HG03558 (cell line): ENCODE measurements at regions not wholly inside any gene's neighbourhood (a gene's known extent, or its start where the extent isn't known, plus 50 kb on each side); places are given as distances from the start of the nearest gene placed in this dataset.

Experiments used
- ATAC-seq: cut with Tn5 transposase; IDR thresholded peaks from one replicate; pipeline ENCODE4 v1.9.1; 2021; ENCODE audit warnings: moderate number of reproducible peaks; ENCODE audit not compliant: unreplicated experiment; ENCODE audit errors: extremely low read depth

GRCh38 chr11:129271030-129271429 lies 78.9 kb upstream of the ARHGAP32 start:
- no peak for ATAC-seq

- ATAC-seq = no peak
Observed at GRCh38 chr11:129270446-129270845, 78.3 kb upstream of the ARHGAP32 start.

GRCh38 chr11:129268371-129268770 lies 76.2 kb upstream of the ARHGAP32 start:
- no peak for ATAC-seq

DNA sequence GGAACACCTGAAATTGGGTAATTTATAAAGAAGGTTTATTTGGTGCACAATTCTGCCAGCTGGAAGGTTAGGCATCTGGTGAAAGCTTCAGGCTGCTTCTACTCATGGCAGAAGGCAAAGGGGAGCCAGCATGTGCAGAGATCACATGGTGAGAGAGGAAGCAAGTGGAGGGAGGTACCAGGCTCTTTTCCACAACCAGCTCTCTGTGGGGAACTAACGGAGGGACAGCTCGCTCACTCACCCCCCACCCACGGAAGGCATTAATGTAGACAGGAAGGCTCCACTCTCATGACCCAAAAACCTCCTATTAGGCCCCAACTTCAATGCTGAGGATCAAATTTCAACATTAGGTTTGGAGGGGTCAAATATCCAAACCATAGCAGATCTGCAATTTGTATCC lies 75.6 kb upstream of the ARHGAP32 start:
- no peak for ATAC-seq

GRCh38 chr11:129266536-129266935 lies 74.4 kb upstream of the ARHGAP32 start:
- ATAC-seq = no peak

DNA sequence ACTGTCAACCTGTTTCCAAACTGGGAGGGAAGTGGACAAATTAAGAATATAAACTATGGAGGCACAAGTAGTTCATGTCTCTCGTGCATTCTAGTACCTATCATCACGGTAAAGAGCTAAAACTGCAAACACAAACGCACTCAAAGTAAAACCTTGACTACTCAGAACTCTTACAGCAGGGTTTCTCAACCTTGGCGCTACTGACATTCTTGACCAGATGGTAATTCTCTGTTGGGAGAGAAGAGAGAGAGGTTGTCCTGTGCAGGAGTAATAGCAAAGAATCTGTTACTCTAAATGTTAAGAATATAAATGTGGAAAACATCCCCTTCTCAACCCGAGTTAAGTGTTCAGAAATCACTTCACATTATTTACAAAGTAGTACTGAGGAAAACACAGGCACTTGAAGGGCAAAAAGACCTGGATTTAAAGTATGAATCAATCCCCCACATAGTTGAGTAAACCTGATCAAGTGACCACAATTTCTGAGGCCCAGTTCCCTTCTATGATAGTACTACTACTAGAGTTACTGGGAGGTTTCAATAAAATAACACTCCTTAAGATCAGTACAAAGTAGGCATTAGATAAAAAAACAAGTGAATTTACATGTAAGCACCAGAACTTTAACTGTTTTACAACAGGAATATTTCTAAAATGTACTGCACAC lies 73.1 kb upstream of the ARHGAP32 start:
- no peak for ATAC-seq

DNA sequence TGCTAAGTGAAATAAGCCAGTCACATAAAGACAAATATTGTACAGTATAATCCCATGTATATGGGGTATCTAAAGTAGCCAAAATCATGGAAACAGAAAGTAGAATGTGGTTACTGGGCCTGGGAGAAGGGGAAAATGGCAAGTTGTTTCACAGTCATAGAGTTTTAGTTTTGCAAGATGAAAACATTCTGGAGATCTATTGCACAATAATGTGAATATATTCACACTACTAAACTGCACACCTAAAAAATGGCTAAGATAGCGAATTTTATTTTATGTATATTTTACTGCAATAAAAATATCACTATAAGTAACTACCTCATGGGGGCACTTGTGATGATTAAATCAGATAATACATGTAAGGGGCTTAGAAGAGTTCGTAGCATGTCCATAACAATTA lies 72.0 kb upstream of the ARHGAP32 start:
- ATAC-seq = no peak

GRCh38 chr11:129260750-129261149 lies 68.6 kb upstream of the ARHGAP32 start:
- no peak for ATAC-seq

DNA sequence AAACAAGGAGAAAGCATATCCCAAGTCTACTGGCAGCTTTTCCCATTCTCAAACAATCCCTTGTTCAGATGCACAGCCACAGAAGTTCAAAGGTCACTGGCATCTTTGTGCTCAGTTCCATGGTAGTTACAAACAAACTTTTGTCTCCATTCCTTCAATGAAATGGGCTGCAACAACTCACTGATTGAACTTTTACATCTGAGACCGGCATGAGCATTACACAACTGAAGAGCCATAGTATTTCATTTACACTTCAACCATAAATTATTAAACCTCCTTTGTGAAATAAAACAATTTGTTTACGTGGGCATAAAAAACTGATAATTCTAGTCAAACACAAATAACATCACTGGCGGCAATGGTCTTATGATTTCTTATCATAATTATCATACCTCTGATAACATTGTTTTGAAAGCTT lies 67.8 kb upstream of the ARHGAP32 start:
- ATAC-seq = no peak

DNA sequence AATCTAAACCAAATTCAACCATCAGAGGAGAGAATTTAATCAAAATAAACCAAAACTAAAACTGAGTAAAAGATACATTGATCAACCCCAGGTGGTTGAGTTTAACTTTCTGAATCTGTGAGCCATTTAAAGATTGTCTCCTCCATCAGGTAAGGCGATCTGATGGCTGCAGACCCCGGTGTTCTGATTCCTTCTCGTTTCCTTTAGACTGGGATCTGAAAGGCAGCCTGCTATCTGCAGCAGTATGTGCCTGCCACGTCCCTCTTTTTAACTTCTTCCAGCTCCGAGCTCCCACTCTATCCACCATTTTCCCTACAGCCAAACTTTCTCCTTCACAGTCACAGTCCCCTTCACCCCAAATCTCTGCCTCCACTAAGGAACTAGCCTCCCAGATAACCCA lies 66.1 kb upstream of the ARHGAP32 start:
- no peak for ATAC-seq

DNA sequence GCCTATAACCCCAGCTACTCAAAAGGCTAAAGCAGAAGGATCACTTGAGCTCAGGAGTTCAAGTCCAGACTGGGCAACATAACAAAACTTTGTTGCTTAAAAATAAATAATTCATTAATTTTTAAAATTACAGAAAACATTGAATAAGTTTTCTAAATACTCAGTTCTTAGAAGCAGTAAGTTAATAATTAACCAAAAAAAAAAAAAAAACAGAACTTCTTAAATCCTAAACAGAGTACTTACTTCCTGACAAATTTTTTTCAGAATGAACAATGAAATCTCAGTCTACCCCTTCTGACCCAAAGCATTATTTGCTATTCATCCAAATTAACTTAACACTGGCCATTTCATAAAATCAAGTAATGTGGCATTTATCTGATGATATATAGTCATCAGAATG lies 65.4 kb upstream of the ARHGAP32 start:
- no peak for ATAC-seq

DNA sequence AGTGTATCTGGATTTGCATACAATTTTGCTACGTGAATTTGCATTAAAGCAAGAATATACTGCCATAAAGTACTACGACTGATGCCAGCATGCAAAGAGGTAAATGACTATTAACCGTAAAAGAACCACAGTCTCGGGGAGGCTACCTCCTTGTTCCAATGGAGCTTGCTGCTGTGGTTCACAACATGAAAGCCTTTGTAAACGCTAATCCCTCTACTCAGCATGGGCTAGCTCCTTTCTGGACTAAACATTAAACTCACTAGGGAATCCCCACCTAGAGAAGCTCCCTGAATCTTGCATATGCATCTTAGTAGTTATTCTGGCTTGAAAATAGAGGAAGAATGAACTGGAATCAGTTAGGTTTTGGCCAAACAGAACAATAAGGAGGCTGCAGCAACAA lies 60.5 kb upstream of the ARHGAP32 start:
- ATAC-seq = no peak

DNA sequence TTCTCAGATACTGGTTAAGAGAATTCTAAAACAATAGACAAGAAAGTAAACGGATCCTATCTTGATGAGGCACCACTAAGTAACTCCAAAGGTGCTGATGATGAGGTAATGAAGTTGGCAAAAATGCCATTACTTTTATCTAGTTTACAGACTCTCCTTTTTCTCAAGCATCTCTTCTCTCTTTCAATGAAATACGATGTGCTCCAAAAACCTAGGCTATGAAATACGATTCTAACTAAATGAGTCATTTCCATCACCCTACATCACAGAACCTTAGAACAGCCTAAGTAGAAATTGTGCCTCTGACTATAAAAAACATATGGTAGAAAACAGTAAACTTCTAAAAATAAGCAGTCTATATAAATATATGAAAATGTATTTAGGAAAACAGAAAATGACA lies 58.9 kb upstream of the ARHGAP32 start:
- ATAC-seq = no peak

DNA sequence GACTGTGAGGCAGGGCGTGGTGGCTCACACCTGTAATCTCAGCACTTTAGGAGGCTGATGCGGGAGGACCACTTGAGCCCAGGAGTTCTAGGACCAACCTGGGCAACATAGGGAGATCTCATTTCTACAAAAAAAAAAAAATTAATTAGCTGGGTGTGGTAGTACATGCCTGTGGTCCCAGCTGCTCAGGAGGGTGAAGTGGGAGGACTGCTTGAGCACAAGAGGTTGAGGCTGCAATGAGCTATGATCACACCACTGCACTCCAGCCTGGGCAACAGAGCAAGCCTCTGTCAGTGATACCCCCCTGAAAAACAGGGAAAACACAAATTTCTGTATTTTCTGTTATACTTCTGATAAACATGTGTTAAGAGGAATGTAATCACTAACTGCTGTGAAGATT lies 57.8 kb upstream of the ARHGAP32 start:
- ATAC-seq = no peak

- ATAC-seq = no peak
Observed at GRCh38 chr11:129249351-129249750, 57.2 kb upstream of the ARHGAP32 start.

DNA sequence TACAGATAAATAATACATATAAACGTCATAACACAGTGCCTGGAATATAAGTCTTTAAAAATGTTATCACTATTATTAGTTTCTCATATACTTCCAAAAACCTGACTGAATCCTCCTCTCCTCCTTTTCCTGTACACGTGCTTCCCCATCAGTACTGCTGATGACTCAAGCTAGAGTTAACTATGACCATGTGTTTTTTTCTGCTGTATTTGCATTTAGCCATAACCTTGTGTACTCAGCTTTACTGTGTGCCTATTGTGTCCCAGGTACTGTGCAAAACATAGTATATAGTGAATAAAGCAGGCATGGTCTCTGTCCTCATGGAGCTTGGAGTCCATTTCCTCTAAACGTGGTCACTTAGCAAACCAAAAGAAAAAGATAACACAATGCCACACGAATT lies 56.5 kb upstream of the ARHGAP32 start:
- no peak for ATAC-seq

DNA sequence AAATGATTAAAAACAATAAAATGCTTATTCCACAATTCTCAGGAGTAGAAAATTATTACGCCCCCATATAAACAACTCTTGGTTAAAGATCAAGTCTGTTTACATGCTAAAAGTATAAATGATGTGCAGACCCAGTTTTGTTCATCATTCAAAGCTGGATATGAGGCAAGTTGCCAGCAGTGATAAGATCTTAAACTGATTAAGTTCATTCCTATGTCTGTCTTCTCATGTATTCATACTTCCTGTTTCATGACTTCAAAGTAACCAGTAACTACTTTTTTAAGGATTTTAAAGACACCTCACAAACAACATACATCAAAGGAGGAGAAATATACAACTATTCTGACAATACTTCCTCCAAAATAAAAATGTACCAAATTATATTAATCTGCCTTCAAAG lies 55.0 kb upstream of the ARHGAP32 start:
- no peak for ATAC-seq

GRCh38 chr11:129242855-129243254 lies 50.7 kb upstream of the ARHGAP32 start:
- ATAC-seq = no peak
